Effector memory CD8-positive, alpha-beta T cell (primary cell): ENCODE measurements at regions not wholly inside any gene's neighbourhood (a gene's known extent, or its start where the extent isn't known, plus 50 kb on each side); places are given as distances from the start of the nearest gene placed in this dataset.

Experiments
- ATAC-seq: fragments of 150-1000 bp; cut with Tn5 transposase; replicated peaks from 2 replicates; pipeline ENCODE4 v1.10.0; 2021; ENCODE audit warnings: mild to moderate bottlenecking, moderate library complexity
- DNase-seq, 3 experiments: peaks; one replicate each; pipeline ENCODE4 v3.0.0; 2021
- H3K27ac Mint-ChIP-seq, 2 donors: one replicate each; pipeline ENCODE4 v1.8.0; 2022; ENCODE audit warnings: mild to moderate bottlenecking in 2 of 2, mixed read lengths in 2 of 2, moderate library complexity in 2 of 2
- H3K27me3 Mint-ChIP-seq, 2 donors: one replicate each; pipeline ENCODE4 v1.8.0; 2022; ENCODE audit warnings: mixed read lengths in 2 of 2
- H3K36me3 Mint-ChIP-seq: one replicate; pipeline ENCODE4 v1.8.0; 2022; ENCODE audit warnings: mild to moderate bottlenecking, moderate library complexity, mixed read lengths; ENCODE audit not compliant: insufficient read depth
- H3K4me1 Mint-ChIP-seq, 2 donors: one replicate each; pipeline ENCODE4 v1.8.0; 2022; ENCODE audit warnings: low read depth in 2 of 2, mixed read lengths in 2 of 2
- H3K4me3 Mint-ChIP-seq, 2 donors: one replicate each; pipeline ENCODE4 v1.8.0; 2022; ENCODE audit warnings: mild to moderate bottlenecking in 2 of 2, mixed read lengths in 2 of 2, moderate library complexity in 2 of 2
- H3K9me3 Mint-ChIP-seq, 2 donors: one replicate each; pipeline ENCODE4 v1.8.0; 2022; ENCODE audit warnings: mixed read lengths in 2 of 2

DNA sequence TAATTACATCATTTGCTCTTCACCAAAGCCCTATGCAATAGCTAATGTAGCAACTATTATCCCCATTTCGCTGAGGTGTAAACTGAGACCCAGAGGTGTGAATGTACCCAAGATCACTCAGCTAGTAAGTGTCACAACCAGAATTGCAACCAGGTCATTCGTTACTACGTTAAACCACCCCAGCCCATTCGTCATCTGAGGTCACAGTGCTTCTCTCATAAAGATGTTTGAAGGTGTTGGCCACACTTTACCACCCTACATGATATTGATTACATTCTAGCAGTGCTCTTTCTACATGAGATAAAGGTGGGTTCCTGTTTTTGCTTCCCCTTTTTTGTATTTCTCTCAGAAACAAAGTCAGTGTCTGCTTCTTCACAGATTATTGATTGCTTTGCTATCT lies 195.3 kb downstream of the ZBTB18 start:
- H3K9me3 Mint-ChIP-seq = no peaks in the 10 kb centered on the region
- DNase-seq (no peak), ATAC-seq (no peak)
- H3K27ac Mint-ChIP-seq = no peak overlapping the region
- no peaks in the 10 kb centered on the region for H3K36me3 Mint-ChIP-seq
- H3K4me1 Mint-ChIP-seq = peaks cover 0 to 3% of the 10 kb centered on the region in 2 donors
- no peak overlapping the region for H3K4me3 Mint-ChIP-seq
- H3K27me3 Mint-ChIP-seq = peaks cover 0 to 13% of the 10 kb centered on the region in 2 donors

DNA sequence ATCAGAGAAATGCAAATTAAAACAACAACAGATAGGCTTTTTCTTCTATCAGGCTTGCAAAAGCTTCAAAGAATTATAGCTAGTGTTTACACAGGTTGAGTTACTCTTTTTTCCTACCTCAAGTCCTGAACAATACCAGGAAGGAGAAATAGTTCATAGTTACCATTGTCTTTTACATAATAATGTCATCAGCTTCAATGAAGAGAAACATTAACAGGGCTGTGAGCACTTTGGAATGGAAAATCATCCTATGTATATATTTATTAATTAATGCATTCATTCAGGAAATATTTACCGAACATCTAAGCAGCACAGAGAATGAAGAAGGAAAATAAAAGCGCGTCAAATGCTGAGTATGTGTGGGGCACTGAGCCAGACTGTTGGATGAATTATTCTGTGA lies 197.3 kb downstream of the ZBTB18 start:
- no peaks in the 10 kb centered on the region for H3K4me1 Mint-ChIP-seq
- no peak for ATAC-seq
- H3K36me3 Mint-ChIP-seq = no peaks in the 10 kb centered on the region

DNA sequence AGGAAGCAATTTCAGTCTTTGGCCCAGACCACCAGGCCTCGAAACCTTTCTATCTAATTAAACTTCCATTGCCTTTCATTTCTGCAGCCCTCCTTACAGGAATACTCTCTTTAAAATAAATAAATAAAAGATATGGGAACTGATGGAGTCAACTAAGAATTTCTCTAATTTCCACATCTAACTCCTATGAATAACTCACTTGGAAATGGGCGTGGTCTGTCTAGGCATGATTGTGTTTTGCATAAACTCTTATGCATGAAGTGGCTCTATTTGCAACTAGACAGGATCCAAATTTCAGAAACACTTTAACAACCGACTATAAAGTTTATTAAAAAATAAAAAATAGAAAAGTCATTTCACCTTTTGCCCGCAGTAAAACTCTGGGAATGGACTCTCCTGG lies 199.5 kb downstream of the ADSS2 start:
- DNase-seq = no peak
- no peak overlapping the region for H3K27ac Mint-ChIP-seq

More for the DNA sequence above, 197.3 kb downstream of the ZBTB18 start:
- DNase-seq = no peak
- H3K4me3 Mint-ChIP-seq = no peak overlapping the region
- H3K27me3 Mint-ChIP-seq = peaks cover 0 to 5% of the 10 kb centered on the region in 2 donors
- no peak overlapping the region for H3K27ac Mint-ChIP-seq
- H3K9me3 Mint-ChIP-seq = no peaks in the 10 kb centered on the region

DNA sequence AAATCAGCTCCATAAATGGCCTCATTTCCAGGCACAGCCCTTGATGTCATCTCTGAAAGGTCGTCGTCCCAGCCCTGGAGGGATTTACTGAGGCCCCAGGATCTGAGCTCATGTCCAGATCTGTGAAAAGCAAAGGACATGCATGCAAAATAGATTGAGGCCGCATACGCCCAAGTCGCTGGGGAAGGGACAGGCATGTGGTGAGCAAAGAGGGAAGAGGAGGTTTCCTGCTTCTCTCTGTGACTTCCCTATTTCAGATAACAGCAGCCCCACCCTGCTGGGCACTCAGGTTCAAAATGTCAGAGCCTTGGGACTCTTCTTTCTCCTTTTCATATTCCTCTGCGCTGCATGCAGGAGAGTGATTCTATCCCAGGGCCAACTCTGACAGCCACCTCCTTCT lies 197.2 kb downstream of the ADSS2 start:
- Mint-ChIP-seq H3K4me1 (peaks cover 0 to 3% of the 10 kb centered on the region in 2 donors), H3K9me3 (no peaks in the 10 kb centered on the region), H3K27ac (no peak overlapping the region), H3K36me3 (no peaks in the 10 kb centered on the region), H3K27me3 (peaks cover 11 to 13% of the 10 kb centered on the region in 2 donors), H3K4me3 (no peak overlapping the region)
- ATAC-seq = peak; percentile 24
- no peak for DNase-seq

More for the DNA sequence above, 199.5 kb downstream of the ADSS2 start:
- Mint-ChIP-seq H3K27me3 (peaks cover 0 to 6% of the 10 kb centered on the region in 2 donors), H3K4me3 (no peak overlapping the region), H3K36me3 (no peaks in the 10 kb centered on the region), H3K4me1 (peaks cover 0 to 3% of the 10 kb centered on the region in 2 donors), H3K9me3 (no peaks in the 10 kb centered on the region)
- ATAC-seq = no peak

DNA sequence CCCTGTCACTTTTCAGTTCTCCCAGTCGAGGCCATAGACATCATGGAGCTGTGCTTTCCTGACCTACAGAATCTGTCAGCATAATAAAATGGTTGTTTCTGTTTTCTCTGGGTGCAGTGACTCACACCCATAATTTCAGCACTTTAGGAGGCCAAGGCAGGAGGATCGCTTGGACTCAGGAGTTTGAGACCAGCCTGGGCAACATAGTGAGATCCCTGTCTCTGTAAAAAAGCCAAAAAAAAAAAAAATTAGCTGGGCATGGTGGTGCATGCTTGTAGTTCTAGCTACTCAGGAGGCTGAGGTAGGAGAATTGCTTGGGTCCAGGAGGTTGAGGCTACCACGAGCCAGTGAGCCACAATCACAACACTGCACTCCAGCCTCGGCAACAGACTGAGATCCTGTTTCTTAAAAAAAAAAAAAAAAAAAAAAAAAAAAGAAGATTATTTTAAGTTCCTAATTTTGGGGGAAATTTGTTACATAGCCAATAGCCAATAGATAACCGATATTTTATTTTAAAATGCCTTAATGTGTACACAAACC lies 196.2 kb downstream of the ADSS2 start:
- Mint-ChIP-seq H3K4me1 (peaks cover 0 to 3% of the 10 kb centered on the region in 2 donors), H3K9me3 (no peaks in the 10 kb centered on the region), H3K36me3 (peaks cover 2% of the 10 kb centered on the region), H3K4me3 (no peak overlapping the region), H3K27me3 (peaks cover 11 to 13% of the 10 kb centered on the region in 2 donors), H3K27ac (no peak overlapping the region)
- DNase-seq (no peak), ATAC-seq (no peak)

DNA sequence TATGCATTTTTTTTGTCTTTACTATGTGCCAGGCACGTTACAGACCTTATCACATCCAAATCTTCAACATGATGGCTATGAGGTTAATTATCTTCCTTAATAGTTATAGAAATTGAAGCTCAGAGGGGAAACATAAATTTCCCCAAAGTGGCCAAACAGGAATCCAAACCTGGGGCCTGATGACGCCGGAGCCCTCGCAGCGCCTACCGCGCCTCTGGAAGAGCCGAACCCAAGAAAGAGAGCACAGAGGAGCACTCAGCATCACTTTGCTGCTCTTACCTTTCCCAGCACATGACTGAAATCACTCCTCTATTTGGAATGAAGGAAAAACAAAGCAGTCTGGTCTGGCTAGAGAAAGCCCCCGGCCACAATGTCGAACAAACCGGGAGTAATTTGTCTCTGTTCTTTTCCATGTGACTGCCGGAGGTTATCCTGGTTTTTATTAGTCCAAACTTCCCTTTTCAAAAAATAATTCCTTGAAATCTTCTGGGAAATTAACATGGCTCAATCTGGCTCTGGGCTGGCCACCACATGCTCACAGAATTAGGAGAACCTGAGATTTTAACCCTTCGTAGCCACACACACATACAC lies 195.5 kb downstream of the ADSS2 start:
- Mint-ChIP-seq H3K36me3 (peaks cover 2% of the 10 kb centered on the region), H3K9me3 (no peaks in the 10 kb centered on the region), H3K4me3 (no peak overlapping the region), H3K27me3 (peaks cover 11 to 16% of the 10 kb centered on the region in 2 donors), H3K4me1 (peaks cover 0 to 3% of the 10 kb centered on the region in 2 donors), H3K27ac (no peak overlapping the region)
- ATAC-seq (no peak), DNase-seq (no peak)

DNA sequence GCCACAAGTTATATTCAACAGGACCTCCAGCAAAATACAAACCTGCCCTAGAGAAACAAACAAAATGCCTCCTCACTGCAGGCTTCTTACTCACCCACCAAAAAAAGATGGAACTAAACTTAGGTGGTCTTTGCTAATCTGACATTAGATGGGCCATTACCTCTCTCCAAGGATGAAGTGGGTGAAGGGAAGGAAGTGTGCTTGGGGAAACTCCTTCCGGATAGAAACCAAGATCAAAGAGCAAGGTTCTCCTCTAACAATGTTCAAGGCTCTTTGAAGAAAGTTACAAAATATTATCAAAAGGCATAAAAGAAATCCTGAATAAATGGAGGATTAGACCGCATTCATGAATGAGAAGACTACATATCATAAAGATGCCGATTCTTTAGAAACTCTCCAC lies 187.5 kb downstream of the ADSS2 start:
- Mint-ChIP-seq H3K4me3 (no peak overlapping the region), H3K27ac (no peak overlapping the region), H3K27me3 (peaks cover 10 to 33% of the 10 kb centered on the region in 2 donors), H3K36me3 (peaks cover 2% of the 10 kb centered on the region), H3K9me3 (no peaks in the 10 kb centered on the region), H3K4me1 (no peaks in the 10 kb centered on the region)
- no peak for ATAC-seq
- no peak for DNase-seq

DNA sequence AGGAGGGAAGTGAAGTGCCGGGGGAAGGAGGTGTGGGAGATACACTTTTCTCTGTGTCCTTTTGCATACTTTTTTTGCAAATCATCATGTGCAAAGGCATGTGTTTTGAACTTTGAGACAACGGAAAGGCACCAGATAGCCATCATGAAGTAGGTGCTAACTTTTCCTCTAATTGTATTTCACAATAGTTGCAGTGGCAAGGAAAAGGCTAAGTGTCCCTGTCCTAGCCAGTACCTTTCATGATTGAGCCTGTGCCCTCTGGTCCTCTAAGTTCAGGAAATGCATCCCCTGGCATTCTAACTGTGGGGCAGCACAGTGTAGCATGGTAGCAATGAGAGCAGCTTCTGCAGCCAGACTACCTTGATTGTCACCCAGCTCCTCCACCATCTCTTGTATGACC lies 186.2 kb downstream of the ADSS2 start:
- ATAC-seq (no peak), DNase-seq (no peak)
- Mint-ChIP-seq H3K4me1 (no peaks in the 10 kb centered on the region), H3K4me3 (no peak overlapping the region), H3K27ac (no peak overlapping the region), H3K27me3 (peaks cover 7 to 33% of the 10 kb centered on the region in 2 donors), H3K9me3 (no peaks in the 10 kb centered on the region), H3K36me3 (no peaks in the 10 kb centered on the region)

DNA sequence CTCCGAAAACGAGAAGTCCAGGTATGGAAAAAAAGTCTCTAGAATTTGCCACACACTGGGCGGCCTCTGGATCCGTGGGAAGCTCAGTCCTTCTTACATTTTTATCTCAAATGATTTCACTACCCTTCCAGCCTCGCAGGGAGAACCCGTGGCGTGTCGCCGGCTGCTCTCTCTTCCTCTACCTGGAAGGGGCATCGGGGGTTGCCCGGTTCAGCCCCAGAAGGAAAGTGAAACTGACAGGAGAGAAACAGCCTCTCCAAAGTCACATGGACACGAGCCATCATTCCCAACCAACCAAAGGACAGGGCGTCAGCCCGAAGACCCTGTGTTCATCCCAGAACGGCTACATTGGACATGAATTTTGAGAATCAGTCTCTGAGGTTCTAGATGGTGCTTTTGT lies 182.5 kb downstream of the ADSS2 start:
- H3K9me3 Mint-ChIP-seq = no peaks in the 10 kb centered on the region
- DNase-seq (no peak), ATAC-seq (no peak)
- peaks cover 7 to 11% of the 10 kb centered on the region in 2 donors for H3K27me3 Mint-ChIP-seq
- H3K27ac Mint-ChIP-seq = peak overlapping the region in 1 of 2 donors; percentile 45
- H3K4me3 Mint-ChIP-seq = no peak overlapping the region
- H3K4me1 Mint-ChIP-seq = no peaks in the 10 kb centered on the region
- no peaks in the 10 kb centered on the region for H3K36me3 Mint-ChIP-seq

DNA sequence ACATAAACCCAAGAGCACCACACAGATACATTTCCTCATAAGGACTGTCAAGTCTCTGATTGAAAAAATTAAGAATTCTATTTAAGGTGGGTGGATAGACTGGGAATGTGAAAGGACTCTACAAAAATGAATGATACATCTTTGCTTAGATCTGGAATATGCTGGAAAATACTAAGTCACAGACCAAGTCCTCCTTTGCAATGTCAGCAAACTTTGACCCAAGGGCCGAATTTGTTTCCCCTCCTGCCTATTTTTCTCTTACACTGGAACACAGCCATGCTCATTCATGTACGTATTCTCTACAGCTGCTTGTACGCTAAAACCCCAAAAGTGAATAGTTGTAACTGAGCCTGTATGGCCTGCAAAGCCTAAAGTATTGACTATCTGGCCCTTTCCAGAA lies 180.7 kb downstream of the ADSS2 start:
- H3K27me3 Mint-ChIP-seq = peaks cover 3 to 5% of the 10 kb centered on the region in 2 donors
- no peaks in the 10 kb centered on the region for H3K9me3 Mint-ChIP-seq
- ATAC-seq = no peak
- H3K4me3 Mint-ChIP-seq = no peak overlapping the region
- no peak overlapping the region for H3K27ac Mint-ChIP-seq
- no peaks in the 10 kb centered on the region for H3K4me1 Mint-ChIP-seq
- H3K36me3 Mint-ChIP-seq = no peaks in the 10 kb centered on the region
- no peak for DNase-seq

DNA sequence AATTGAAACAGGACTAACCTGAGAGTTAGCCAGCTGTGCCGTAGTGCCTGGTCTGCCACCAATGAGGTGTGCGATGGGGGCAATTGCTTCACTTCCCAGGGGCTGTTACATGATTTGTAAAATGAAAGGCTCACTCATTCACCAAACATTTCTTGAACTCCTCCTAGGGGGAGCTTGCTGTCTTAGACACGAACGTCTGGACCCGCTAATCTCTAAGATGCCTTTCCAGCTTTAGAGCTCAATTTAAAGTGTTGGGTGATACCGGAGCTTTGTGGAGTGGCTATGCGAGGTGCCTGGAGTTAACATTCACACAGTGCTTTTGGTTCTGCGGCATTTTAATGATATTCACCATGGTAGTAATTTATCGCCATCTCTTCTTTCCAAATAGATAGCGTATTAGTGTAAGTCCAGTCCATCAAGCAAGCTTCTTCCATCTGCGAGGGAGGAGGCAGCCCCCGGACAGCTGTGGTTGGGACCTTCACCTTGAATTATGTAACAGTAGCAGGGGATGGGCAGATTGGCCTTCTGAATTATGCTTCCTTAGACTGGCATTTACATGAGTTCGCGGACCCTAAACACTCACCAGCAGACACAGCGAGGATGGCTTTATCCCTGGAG lies 179.9 kb downstream of the ADSS2 start:
- DNase-seq (no peak), ATAC-seq (no peak)
- no peak overlapping the region for H3K4me3 Mint-ChIP-seq
- H3K27ac Mint-ChIP-seq = no peak overlapping the region
- H3K9me3 Mint-ChIP-seq = no peaks in the 10 kb centered on the region
- no peaks in the 10 kb centered on the region for H3K36me3 Mint-ChIP-seq
- no peaks in the 10 kb centered on the region for H3K4me1 Mint-ChIP-seq
- H3K27me3 Mint-ChIP-seq = no peaks in the 10 kb centered on the region

DNA sequence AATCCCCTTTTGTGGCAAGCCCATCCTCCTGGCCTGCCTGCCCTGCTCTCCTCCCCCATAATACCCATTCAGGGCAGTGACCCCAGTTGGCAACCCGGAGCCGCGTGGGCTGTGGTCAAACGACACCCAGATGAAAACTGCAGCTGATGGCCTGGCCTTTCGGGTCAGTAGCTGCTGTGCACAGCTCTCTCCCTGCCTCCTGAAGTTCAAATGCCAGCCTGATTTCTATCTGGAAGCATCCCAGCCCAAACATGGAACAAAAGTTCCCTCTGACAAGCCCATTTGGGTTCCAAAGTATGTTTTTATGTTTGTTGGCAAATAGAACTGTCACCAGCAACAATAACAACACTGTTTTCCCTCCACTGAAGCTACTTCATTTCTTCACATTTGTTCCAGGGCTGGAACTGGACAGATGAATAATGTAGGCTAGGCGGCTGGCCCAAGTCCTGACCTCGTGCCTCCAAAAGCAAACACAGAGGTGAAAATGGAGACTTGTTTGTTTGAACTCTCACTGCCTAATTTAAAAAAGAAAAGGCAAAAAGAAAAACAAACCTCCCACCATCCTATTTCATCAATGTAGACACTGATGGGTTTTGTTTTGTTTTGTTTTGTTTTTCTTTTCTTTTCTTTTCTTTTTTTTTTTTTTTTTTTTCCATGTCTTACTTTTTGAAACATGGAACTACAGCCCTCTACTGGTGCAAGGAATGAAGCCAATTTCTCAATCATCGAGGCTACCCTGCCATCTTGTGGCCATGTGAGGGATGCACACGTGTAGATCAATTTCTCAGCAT lies 179.0 kb downstream of the ADSS2 start:
- Mint-ChIP-seq H3K4me1 (no peaks in the 10 kb centered on the region), H3K27me3 (peaks cover 0 to 2% of the 10 kb centered on the region in 2 donors), H3K36me3 (no peaks in the 10 kb centered on the region), H3K9me3 (no peaks in the 10 kb centered on the region), H3K4me3 (no peak overlapping the region), H3K27ac (peak overlapping the region in 1 of 2 donors; percentile 61)
- DNase-seq = peak; percentile 63 to 71 (median 65)
- ATAC-seq = peak; percentile 91

DNA sequence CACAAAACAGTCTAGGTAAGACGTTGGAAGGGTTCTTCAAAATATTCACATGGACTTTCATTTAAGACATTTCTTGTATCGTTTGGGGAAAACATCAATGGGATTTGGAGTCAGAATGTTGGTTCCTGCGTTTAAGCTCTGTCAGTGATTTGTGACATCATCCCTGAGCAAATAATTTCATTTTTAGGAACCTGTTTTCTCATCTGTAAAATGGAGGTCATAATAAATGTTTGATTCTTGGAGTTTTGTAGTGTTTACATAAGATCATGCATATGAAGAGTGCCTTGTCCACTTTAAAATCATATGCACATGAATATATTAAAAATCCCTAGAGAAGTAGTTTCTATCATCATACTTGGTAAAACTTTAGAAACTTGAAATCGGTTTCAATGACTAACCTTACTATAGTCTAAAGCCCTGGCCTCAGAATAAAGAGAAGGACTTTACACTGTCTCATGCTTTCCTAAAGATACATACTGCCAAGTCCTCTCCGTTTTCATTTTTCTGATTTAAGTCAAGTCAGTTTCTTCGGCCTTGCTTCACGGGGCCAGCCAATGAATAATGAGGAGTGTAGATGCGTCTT lies 178.4 kb downstream of the ADSS2 start:
- peak overlapping the region in 1 of 2 donors; percentile 61 for H3K27ac Mint-ChIP-seq
- no peaks in the 10 kb centered on the region for H3K9me3 Mint-ChIP-seq
- no peaks in the 10 kb centered on the region for H3K36me3 Mint-ChIP-seq
- no peaks in the 10 kb centered on the region for H3K4me1 Mint-ChIP-seq
- no peak overlapping the region for H3K4me3 Mint-ChIP-seq
- peaks cover 0 to 5% of the 10 kb centered on the region in 2 donors for H3K27me3 Mint-ChIP-seq
- ATAC-seq (no peak), DNase-seq (no peak)
